ENCODE measurements at regions not wholly inside any gene's neighbourhood (a gene's known extent, or its start where the extent isn't known, plus 50 kb on each side); places are given as distances from the start of the nearest gene placed in this dataset.
"Not testable (repeated sequence)": the region's sequence is repeated elsewhere in the genome, so short reads cannot be mapped to it uniquely, and the experiment has no call there.

DNA sequence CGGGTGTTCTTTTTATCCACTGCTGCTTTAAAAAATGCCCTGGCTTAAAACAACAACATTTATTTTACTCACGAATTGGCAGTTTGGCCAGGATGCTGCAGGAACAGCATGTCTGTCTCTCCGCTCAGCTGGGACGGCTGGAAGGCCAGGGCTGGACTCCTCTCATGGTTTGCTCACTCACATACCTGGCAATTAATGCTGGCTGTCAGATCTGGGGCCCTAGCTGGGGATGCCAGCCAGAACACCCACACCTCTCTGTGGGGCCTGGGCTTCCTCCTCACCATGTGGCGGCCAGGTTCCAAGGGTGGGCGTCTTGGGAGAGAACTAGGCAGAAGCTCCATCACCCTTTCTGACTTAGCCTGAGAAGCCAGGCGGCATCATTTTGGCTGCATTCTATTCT lies 189.1 kb upstream of the IL12B start:
- Histone ChIP-seq H3K9ac (ENCODE audit: low read depth in 1 of 2, low read length in 2 of 2) (no peak overlapping the region), H3K9me3 (ENCODE audit: control insufficient read depth in 4 of 4, low read length in 3 of 4) (no peaks in the 10 kb centered on the region), H3K36me3 (ENCODE audit: control insufficient read depth in 4 of 4, insufficient read depth in 3 of 4, low read depth in 1 of 4, low read length in 3 of 4) (no peaks in the 10 kb centered on the region), H3K4me3 (ENCODE audit: low read depth in 1 of 3, low read length in 3 of 3) (no peak overlapping the region), H3K4me1 (ENCODE audit: control insufficient read depth in 4 of 4, insufficient read depth in 4 of 4, low read length in 3 of 4) (peaks cover 0 to 8% (median 1%) of the 10 kb centered on the region in 4 donors), H3K27ac (ENCODE audit: low read depth in 1 of 2, low read length in 2 of 2) (no peak overlapping the region), H3K27me3 (ENCODE audit: control insufficient read depth in 4 of 4, insufficient read depth in 4 of 4, low read length in 3 of 4) (no peaks in the 10 kb centered on the region)
- WGBS, result 82% methylated on average over 7 of the region's 7 CpGs
- no peak for TF ChIP-seq JUND (IDR thresholded peaks at IDR 0.05)
- TF ChIP-seq NR2F2 (IDR thresholded peaks at IDR 0.05), result no peak
- TF ChIP-seq HNF4G (IDR thresholded peaks at IDR 0.05), result no peak
- no peak for TF ChIP-seq RXRA (IDR thresholded peaks at IDR 0.05)
- TF ChIP-seq, protein P1, sequence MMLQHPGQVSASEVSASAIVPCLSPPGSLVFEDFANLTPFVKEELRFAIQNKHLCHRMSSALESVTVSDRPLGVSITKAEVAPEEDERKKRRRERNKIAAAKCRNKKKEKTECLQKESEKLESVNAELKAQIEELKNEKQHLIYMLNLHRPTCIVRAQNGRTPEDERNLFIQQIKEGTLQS (IDR thresholded peaks at IDR 0.05), result no peak
- TF ChIP-seq FOXA2 (IDR thresholded peaks at IDR 0.05), result no peak
- DNase-seq (ENCODE audit: low spot score), result no peak

DNA sequence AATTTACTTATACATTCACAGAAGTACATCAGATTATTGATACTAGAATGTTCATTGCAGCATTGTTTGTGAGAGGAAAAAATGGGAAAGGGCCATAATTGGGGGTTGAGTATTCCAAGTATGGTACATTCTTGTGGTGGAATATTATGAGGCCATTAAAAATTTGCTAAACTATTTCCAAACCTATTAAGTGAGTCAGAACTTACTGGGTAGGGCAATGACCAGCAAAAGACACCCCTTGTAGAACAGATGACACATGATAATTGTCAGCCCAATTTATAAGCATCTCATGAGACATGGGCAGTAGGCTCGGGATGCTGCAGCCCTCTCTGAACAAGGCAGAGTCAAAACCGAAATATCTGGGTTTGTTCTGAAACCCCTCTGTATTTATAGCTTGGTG lies 192.6 kb upstream of the IL12B start:
- Histone ChIP-seq H3K36me3 (ENCODE audit: control insufficient read depth in 4 of 4, insufficient read depth in 3 of 4, low read depth in 1 of 4, low read length in 3 of 4) (no peaks in the 10 kb centered on the region), H3K9ac (ENCODE audit: low read depth in 1 of 2, low read length in 2 of 2) (no peak overlapping the region), H3K27me3 (ENCODE audit: control insufficient read depth in 4 of 4, insufficient read depth in 4 of 4, low read length in 3 of 4) (no peaks in the 10 kb centered on the region), H3K4me1 (ENCODE audit: control insufficient read depth in 4 of 4, insufficient read depth in 4 of 4, low read length in 3 of 4) (peaks cover 0 to 4% (median 1%) of the 10 kb centered on the region in 4 donors), H3K4me3 (ENCODE audit: low read depth in 1 of 3, low read length in 3 of 3) (no peak overlapping the region), H3K9me3 (ENCODE audit: control insufficient read depth in 4 of 4, low read length in 3 of 4) (no peaks in the 10 kb centered on the region), H3K27ac (ENCODE audit: low read depth in 1 of 2, low read length in 2 of 2) (no peak overlapping the region)
- TF ChIP-seq, protein P1 (IDR thresholded peaks at IDR 0.05), result no peak
- TF ChIP-seq NR2F2 (IDR thresholded peaks at IDR 0.05) (no peak), RAD21 (IDR thresholded peaks at IDR 0.05) (no peak), FOXA2 (IDR thresholded peaks at IDR 0.05) (no peak), YY1 (IDR thresholded peaks at IDR 0.05) (no peak), GABPA (IDR thresholded peaks at IDR 0.05 in 1 of 2, conservative IDR thresholded peaks at IDR 0.05 in 1 of 2) (no peak), EGR1 (IDR thresholded peaks at IDR 0.05; ENCODE audit: low read depth in 2 of 2) (no peak), JUND (IDR thresholded peaks at IDR 0.05) (no peak), SP1 (IDR thresholded peaks at IDR 0.05) (no peak), RXRA (IDR thresholded peaks at IDR 0.05) (no peak), TAF1 (conservative IDR thresholded peaks at IDR 0.05) (no peak), HNF4A (conservative IDR thresholded peaks at IDR 0.05) (no peak), HNF4G (IDR thresholded peaks at IDR 0.05) (no peak), FOXA1 (IDR thresholded peaks at IDR 0.05) (no peak)
- TF ChIP-seq, protein P2, sequence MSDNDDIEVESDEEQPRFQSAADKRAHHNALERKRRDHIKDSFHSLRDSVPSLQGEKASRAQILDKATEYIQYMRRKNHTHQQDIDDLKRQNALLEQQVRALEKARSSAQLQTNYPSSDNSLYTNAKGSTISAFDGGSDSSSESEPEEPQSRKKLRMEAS (IDR thresholded peaks at IDR 0.05), result no peak
- TF ChIP-seq, protein P3, sequence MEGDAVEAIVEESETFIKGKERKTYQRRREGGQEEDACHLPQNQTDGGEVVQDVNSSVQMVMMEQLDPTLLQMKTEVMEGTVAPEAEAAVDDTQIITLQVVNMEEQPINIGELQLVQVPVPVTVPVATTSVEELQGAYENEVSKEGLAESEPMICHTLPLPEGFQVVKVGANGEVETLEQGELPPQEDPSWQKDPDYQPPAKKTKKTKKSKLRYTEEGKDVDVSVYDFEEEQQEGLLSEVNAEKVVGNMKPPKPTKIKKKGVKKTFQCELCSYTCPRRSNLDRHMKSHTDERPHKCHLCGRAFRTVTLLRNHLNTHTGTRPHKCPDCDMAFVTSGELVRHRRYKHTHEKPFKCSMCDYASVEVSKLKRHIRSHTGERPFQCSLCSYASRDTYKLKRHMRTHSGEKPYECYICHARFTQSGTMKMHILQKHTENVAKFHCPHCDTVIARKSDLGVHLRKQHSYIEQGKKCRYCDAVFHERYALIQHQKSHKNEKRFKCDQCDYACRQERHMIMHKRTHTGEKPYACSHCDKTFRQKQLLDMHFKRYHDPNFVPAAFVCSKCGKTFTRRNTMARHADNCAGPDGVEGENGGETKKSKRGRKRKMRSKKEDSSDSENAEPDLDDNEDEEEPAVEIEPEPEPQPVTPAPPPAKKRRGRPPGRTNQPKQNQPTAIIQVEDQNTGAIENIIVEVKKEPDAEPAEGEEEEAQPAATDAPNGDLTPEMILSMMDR (IDR thresholded peaks at IDR 0.05; ENCODE audit: low read depth, low read length, missing input control), result no peak
- TF ChIP-seq, protein P4, sequence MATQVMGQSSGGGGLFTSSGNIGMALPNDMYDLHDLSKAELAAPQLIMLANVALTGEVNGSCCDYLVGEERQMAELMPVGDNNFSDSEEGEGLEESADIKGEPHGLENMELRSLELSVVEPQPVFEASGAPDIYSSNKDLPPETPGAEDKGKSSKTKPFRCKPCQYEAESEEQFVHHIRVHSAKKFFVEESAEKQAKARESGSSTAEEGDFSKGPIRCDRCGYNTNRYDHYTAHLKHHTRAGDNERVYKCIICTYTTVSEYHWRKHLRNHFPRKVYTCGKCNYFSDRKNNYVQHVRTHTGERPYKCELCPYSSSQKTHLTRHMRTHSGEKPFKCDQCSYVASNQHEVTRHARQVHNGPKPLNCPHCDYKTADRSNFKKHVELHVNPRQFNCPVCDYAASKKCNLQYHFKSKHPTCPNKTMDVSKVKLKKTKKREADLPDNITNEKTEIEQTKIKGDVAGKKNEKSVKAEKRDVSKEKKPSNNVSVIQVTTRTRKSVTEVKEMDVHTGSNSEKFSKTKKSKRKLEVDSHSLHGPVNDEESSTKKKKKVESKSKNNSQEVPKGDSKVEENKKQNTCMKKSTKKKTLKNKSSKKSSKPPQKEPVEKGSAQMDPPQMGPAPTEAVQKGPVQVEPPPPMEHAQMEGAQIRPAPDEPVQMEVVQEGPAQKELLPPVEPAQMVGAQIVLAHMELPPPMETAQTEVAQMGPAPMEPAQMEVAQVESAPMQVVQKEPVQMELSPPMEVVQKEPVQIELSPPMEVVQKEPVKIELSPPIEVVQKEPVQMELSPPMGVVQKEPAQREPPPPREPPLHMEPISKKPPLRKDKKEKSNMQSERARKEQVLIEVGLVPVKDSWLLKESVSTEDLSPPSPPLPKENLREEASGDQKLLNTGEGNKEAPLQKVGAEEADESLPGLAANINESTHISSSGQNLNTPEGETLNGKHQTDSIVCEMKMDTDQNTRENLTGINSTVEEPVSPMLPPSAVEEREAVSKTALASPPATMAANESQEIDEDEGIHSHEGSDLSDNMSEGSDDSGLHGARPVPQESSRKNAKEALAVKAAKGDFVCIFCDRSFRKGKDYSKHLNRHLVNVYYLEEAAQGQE (IDR thresholded peaks at IDR 0.05), result no peak
- TF ChIP-seq, protein P5, sequence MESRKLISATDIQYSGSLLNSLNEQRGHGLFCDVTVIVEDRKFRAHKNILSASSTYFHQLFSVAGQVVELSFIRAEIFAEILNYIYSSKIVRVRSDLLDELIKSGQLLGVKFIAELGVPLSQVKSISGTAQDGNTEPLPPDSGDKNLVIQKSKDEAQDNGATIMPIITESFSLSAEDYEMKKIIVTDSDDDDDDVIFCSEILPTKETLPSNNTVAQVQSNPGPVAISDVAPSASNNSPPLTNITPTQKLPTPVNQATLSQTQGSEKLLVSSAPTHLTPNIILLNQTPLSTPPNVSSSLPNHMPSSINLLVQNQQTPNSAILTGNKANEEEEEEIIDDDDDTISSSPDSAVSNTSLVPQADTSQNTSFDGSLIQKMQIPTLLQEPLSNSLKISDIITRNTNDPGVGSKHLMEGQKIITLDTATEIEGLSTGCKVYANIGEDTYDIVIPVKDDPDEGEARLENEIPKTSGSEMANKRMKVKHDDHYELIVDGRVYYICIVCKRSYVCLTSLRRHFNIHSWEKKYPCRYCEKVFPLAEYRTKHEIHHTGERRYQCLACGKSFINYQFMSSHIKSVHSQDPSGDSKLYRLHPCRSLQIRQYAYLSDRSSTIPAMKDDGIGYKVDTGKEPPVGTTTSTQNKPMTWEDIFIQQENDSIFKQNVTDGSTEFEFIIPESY (IDR thresholded peaks at IDR 0.05), result no peak
- no peak for DNase-seq (ENCODE audit: low spot score)
- 80% methylated on average over 2 of the region's 2 CpGs for WGBS

DNA sequence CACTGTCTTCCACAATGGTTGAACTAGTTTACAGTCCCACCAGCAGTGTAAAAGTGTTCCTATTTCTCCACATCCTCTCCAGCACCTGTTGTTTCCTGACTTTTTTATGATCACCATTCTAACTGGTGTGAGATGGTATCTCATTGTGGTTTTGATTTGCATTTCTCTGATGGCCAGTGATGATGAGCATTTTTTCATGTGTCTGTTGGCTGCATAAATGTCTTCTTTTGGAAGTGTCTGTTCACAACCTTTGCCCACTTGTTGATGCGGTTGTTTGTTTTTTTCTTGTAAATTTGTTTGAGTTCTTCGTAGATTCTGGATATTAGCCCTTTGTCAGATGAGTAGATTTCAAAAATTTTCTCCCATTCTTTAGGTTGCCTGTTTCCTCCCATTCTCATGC lies 194.0 kb upstream of the IL12B start:
- not testable (repeated sequence) for H3K36me3 ChIP-seq (ENCODE audit: control insufficient read depth in 4 of 4, insufficient read depth in 3 of 4, low read depth in 1 of 4, low read length in 3 of 4); H3K4me3 ChIP-seq (ENCODE audit: low read depth in 1 of 3, low read length in 3 of 3); DNase-seq (ENCODE audit: low spot score); H3K27me3 ChIP-seq (ENCODE audit: control insufficient read depth in 4 of 4, insufficient read depth in 4 of 4, low read length in 3 of 4); H3K9me3 ChIP-seq (ENCODE audit: control insufficient read depth in 4 of 4, low read length in 3 of 4); H3K9ac ChIP-seq (ENCODE audit: low read depth in 1 of 2, low read length in 2 of 2); H3K27ac ChIP-seq (ENCODE audit: low read depth in 1 of 2, low read length in 2 of 2); H3K4me1 ChIP-seq (ENCODE audit: control insufficient read depth in 4 of 4, insufficient read depth in 4 of 4, low read length in 3 of 4)
- 69% methylated on average over 2 of the region's 2 CpGs for WGBS
